Prostate gland (tissue), 2 donors: ENCODE measurements at regions not wholly inside any gene's neighbourhood (a gene's known extent, or its start where the extent isn't known, plus 50 kb on each side); places are given as distances from the start of the nearest gene placed in this dataset.

Experiments
- CTCF ChIP-seq, 4 experiments: fragments of 200-600 bp in 2 of 4; fragments of 450-650 bp in 2 of 4; sonication (generic) in 2 of 4; IDR thresholded peaks; 1 replicate in 3 of 4; 2 replicates in 1 of 4; pipeline ENCODE4 v1.5.1; 2016 to 2019; ENCODE audit warnings: antibody characterized with exemption in 4 of 4, mild to moderate bottlenecking in 2 of 4, moderate library complexity in 2 of 4
- POLR2A ChIP-seq: fragments of 450-650 bp; IDR thresholded peaks from one replicate; pipeline ENCODE4 v1.6.1; 2016; ENCODE audit warnings: antibody characterized with exemption, mild to moderate bottlenecking

GRCh38 chr9:82260691-82261090 is 272.1 kb downstream of the SPATA31D1 start:
- TF ChIP-seq CTCF (IDR thresholded peaks at IDR 0.05) (no peak), POLR2A (no peak)
